Activated CD4-positive, alpha-beta T cell treated with anti-CD3 and anti-CD28 coated beads, Interleukin-2, amount 50 U/mL, for 48 hours (primary cell): ENCODE measurements at regions not wholly inside any gene's neighbourhood (a gene's known extent, or its start where the extent isn't known, plus 50 kb on each side); places are given as distances from the start of the nearest gene placed in this dataset.

Source experiments
- DNase-seq, 2 experiments: peaks; one replicate each; pipeline ENCODE4 v3.0.0-alpha.2; 2020

DNA sequence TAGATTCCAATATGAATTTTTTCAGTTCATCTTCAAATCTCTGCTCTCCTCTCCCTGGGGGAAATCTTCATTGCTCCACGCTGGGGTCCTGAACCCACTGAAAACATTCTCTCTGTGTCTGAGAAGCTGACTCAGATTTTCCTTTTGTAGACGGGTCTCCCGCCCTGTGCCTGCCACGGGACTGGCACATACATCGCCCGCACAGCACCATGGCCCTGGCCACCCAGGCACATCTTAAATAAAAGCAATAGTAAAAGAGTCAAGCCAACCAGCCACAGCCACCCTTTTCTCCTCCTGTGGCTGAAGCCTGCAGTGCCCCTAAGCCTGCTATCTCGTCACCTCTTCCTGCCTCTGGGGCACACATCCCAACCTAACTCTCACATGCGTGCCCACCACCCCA, 301.2 kb downstream of the ZNF536 start:
- no peak for DNase-seq

DNA sequence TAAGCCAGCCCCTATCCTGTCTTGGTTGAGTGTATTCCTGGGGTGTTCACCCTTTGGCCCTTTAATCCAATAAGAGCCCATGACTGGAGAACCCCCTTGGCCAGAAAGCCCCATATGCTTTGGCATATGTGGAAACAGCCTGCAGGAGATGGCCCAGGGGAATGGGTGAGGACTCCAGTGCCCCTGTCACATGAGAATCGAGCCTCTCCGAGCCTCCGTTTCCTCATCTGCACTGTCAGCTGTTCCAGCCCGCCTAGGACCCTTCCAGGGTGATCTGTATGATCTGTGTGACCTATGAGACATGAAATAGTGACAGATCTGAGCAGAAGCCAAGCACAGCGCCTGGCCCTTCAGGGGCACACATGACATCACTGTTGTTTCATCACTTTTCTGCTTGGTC, 300.7 kb downstream of the ZNF536 start:
- no peak for DNase-seq

DNA sequence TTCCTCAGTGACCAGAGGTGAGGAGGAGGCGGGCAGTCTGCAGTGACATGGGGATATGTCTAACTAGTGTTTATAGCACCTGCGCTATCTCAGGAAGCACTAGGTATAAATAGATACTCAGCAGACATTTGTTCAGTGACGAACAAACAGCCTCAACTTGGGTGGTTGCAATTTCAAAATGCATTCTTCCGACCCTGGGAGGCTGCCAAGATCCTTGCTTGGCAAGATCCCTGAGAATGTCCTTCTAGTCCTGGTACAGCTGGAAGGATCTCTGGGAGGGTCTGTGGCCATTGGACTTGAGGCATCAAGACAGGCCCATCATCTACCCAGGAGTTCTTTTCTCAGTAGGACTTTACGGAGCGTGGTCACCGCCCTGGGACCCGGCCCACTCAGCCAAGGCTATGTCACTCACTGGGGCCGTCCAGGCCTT, 299.5 kb downstream of the ZNF536 start:
- DNase-seq, result no peak

DNA sequence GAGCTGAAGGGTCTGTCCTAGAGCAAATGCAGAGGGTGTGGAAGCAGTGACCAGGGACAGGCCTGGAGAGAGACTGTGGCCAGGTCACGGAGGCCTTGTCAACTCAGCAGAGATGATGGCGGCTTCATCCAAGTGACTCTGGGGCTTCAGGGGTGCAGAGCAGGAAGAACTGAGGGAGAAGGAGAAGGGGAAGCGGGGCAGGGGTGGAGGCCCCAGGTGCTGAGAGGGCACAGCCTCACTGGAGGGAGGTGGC, 299.1 kb downstream of the ZNF536 start:
- no peak for DNase-seq

- DNase-seq, result no peak
Observed at GRCh38 chr19:30670562-30671366, 298.6 kb downstream of the ZNF536 start.

DNA sequence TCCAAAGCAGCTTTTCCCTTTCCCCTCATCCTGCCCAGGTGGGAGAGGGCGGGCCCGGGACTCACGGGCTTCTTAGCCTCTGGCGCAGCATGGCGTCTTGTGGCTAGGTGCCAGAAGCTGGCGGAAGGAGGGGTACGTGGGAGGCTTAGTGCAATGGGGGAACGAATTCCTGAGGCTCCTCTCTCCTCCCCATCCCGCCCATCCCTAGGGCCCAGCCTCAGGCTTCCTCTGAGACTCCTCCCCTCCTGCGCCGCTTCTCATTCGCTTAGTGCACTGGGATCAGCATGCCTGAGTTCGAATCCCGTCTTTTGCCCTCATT, 297.8 kb downstream of the ZNF536 start:
- DNase-seq, result no peak

GRCh38 chr19:30669329-30670010, 297.3 kb downstream of the ZNF536 start:
- DNase-seq, result peak; percentile 63

DNA sequence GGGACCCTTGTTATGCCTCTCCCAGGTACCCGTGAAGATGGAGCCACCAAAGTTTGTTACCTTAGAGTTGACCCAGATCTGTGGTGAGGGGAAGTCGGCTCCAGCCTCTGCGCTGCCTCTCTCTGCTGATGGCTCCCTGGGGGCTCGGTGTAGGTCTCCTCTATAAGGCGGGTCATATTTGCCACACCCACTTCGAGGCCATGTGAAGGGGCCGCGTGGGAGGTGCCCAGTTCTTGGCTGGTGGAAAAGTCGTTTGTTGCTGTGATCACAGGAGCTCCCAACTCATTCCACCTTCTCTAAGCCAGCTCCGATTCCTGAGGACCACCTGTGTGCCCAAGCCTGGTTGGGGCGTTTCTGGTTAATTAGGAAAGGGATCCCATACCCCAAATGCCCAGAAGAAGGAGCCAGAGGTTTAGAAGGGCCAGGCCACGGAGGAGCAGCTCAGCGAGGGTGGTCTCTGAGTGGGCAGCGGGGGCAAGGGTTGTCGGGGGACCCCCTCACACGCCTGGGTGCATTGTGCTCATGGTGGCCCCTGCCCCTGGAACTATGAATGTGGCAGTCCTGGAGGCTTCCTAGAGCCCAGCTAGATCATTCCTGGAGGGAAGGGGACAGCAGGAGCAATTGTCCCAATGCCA, 296.5 kb downstream of the ZNF536 start:
- no peak for DNase-seq

DNA sequence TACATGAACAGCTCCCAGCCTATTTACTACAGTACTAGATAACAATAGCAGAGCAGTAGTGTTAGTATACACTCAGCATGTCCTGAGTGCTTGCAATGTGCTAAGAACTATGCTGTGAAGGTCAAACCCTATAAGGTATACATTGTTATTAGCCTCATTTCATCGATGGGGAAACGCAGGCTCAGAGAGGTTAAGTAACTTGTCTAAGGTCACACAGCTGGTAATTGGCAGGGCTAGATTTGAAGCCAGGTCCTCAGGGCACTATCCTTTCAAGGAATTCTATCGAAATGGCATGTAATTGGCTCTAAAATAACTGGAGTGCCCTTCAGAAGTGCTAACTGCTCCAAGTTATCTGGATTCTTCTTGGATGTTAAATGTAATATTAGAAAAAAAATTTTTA, 295.6 kb downstream of the ZNF536 start:
- no peak for DNase-seq

- DNase-seq, result no peak
Observed at GRCh38 chr19:30667227-30667626, 295.0 kb downstream of the ZNF536 start.

GRCh38 chr19:30666301-30666803, 294.2 kb downstream of the ZNF536 start:
- DNase-seq, result peak; percentile 46 to 52

GRCh38 chr19:30665449-30665848, 293.3 kb downstream of the ZNF536 start:
- DNase-seq, result no peak

DNA sequence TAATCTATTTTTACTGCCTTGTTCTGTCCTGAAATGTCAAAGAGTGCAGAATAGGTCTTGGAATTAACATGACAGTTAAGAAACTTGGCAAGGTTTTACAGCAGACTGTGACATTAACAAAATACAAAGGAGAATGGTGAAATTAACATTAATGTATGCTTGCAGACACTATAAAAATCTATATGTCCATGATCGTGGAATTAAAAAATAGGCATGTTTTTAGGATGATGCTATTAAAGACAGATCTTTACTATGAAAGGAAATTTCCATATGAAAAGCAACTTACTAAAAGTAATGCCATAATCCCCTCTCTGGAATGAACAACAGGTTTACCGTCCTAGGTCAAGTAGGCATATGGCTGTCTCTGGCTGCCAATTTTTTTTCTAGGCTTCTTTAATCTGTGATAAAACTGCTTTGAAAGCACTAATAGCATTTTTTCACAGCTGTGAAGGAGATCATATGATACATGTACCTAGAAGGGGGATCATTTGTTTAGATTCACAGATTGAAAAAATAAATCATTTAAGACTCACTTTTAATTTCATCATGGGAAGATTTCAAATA, 291.5 kb downstream of the ZNF536 start:
- DNase-seq, result no peak

DNA sequence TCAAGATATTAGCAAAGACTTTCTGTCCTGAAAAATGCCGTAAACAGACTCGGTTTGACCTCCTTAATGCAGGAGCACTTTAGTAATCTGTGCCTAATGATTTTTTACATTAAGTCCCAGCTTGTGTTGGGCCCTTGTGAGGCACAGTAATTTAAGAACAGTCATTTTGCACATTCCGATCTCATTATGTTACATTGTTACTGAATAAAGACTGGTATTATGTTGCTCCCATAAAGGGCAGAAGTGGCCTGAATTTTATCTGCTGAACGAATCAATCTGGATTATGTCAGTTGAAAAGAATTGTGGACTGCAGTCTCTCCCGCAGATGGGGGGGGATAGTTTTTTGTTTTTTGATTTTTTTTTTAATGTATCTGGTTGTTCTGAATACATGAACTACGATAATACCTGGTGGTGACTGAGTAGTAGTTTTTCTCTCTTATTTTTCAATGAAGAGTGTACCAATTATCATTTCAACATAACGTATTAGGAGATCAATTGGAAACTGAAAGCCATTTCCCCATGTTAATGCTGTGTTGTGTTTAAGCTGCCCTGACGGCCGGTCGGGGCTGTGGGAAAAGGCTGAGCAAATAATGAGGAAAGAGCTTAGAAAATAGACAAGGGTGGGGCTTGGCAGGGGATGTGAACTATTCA, 290.2 kb downstream of the ZNF536 start:
- DNase-seq, result no peak

- no peak for DNase-seq
Observed at GRCh38 chr19:30659638-30660037, 287.5 kb downstream of the ZNF536 start.

DNA sequence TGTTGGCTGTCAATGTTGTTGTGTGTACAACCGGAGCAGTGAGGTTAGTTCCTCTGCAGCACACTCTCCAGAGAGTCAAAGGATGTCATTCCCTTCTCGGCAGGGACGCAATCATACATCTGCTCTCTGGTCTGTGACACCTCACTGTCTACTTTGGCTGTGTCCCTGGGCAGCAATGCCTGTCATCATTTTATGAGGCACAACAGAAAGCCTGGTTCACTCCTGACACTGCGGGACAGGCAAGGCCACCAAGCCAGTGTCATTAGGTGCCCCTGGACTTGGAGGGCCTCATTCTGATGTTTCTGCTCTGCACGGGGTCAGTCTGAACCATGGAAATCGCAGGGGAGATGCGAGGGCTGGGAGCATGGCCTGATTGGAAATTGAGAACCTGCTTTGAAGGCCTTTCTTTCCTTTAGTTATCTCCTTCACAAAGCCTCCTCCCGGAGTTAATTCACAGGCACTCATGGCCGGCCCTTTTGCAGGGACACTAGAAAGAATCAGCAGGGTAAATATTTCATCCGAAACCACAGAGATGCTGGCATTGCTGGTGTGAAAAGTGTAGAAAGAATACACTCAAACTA, 284.4 kb downstream of the ZNF536 start:
- DNase-seq, result no peak

GRCh38 chr19:30653646-30654386, 281.6 kb downstream of the ZNF536 start:
- no peak for DNase-seq

GRCh38 chr19:30652751-30653150, 280.6 kb downstream of the ZNF536 start:
- no peak for DNase-seq

DNA sequence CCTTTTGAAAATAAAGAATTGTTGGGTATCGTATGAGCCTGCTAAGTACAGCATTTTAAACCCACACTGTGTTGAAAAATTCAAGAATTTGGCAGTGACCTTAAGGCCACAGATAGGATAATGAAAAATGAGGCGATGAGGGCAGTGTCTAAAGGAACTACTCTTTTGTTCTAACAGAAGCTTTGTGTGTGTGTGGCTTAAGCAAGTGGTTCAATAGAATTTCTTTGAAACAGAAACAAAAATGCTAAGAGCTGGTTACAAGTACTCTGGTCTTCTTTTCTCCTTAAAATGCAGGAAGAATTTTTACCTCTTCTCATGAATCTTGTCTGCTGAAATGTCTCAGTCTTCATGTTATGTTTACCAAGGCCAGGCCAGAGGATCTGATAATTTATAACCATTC, 279.5 kb downstream of the ZNF536 start:
- no peak for DNase-seq

DNA sequence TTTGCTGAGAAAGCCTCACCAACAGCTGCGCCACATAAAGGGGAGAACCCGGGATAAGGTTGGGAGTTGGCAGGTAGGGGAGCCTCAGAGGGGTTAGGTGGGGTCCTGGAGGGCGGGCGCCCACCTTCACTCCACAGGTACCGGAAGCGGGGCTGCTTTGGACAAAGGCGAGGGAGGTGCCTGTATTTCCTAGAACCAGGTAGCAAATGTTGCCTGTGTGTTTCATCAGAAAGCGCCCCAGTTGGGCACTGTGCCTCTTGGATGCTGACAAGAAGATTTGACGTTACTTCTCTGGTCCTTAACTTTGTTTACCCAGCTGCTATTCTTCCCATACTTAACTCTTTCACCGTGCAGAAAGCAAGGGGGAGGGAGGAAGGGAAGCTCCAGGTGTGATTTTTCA, 278.9 kb downstream of the ZNF536 start:
- DNase-seq, result no peak

GRCh38 chr19:30649934-30650614, 277.9 kb downstream of the ZNF536 start:
- peak; percentile 12 to 44 for DNase-seq
